GM21825 (cell line): ENCODE measurements at regions not wholly inside any gene's neighbourhood (a gene's known extent, or its start where the extent isn't known, plus 50 kb on each side); places are given as distances from the start of the nearest gene placed in this dataset.
"Not testable (repeated sequence)": the region's sequence is repeated elsewhere in the genome, so short reads cannot be mapped to it uniquely, and the experiment has no call there.

Source experiments
- ATAC-seq: cut with Tn5 transposase; IDR thresholded peaks from one replicate; pipeline ENCODE4 v1.9.1; 2021; ENCODE audit warnings: mild to moderate bottlenecking, moderate library complexity; ENCODE audit not compliant: unreplicated experiment

DNA sequence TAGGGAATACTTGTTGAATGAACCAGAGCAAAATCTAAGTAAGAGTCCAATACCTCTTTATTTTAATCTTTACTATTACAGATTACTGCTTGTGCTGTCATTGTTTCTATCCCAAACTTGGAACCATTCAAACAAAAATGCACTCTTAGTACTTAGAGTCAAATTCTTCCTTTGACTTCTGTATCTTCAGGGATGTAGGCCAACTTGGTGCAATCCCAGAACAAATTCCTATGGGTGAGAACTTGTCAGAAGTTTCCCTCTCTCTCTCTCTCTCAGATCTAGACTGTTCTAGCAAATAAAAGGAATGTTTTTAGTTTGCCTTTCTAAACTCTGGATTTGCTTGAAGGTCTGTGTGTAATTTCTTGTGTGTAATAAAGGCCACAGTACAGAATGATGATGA is 329.0 kb upstream of the TMTC4 start:
- no peak for ATAC-seq

DNA sequence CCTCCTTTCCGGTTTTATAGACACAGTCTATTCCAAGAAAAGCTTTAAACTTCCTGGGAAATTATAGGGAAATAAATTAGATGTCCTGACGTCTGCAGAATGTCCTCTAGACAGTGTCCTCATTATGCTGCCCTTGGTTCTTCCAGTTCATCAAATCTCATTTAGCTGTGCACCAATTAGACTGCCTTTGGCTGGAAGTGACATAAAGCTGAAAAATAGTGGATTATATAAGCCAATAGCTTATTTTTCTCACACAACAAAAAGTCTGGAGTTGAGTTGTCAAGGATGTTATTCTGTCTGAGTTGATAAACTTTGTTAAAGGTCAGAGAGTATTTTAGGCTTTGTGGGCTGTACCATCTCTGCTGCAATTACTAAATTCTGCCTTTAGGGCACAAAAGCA is 314.8 kb upstream of the TMTC4 start:
- no peak for ATAC-seq

DNA sequence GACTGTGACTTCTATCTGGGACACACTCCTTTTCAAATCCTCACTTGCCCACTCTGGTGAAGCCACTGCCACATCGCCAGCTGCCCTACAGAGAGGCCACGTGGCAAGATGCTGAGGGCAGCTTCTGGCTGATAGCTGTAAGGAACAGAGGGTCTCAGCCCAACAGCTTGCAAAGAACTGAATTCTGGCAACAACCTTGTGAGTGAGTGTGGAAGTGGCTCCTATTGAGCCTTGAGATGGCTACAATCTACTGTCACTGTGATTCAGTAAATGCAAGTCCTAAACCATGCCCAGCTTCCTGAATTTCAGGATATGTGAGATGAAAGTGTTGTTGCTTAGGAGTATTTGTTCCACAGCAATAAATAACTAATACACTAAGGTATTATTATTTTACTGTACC is 314.3 kb upstream of the TMTC4 start:
- no peak for ATAC-seq

DNA sequence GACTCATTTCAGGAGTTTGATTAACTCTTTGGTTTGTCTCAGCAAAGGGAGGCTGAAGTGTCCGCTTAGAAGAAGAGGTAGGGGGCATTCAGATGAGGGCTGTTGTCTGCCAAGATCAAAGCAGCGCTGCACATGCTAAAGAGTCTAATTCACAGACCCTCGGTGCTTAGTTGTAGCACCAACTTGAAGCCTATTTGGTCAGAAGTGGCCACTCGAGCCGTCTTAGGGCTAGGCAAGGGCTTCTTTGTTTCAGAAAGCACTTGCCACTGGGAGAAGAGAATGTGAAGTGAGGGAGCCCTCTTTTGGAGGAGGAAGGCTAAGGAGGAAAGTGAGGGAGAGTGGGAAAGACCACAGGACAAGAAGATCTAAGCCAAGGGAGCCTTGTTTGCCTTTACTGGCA is 313.4 kb upstream of the TMTC4 start:
- ATAC-seq: no peak

DNA sequence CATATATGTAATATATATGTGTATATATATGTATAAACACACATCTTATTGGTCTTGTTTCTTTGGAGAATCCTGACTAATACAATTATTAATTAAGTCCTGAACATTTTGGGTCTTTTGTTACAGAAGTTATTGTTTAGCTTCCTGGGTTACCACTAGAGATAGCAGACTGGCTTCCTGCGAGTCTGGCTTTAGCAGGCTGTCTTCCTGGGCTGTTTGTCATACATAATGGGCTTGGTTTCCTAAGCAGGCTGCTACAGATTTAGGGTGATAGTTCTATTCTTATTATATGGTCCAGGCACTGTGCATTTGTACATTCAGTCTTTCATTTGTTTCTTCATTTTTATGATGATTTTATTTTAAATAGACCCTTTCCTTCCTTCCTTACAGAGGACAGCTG is 312.0 kb upstream of the TMTC4 start:
- ATAC-seq: no peak

DNA sequence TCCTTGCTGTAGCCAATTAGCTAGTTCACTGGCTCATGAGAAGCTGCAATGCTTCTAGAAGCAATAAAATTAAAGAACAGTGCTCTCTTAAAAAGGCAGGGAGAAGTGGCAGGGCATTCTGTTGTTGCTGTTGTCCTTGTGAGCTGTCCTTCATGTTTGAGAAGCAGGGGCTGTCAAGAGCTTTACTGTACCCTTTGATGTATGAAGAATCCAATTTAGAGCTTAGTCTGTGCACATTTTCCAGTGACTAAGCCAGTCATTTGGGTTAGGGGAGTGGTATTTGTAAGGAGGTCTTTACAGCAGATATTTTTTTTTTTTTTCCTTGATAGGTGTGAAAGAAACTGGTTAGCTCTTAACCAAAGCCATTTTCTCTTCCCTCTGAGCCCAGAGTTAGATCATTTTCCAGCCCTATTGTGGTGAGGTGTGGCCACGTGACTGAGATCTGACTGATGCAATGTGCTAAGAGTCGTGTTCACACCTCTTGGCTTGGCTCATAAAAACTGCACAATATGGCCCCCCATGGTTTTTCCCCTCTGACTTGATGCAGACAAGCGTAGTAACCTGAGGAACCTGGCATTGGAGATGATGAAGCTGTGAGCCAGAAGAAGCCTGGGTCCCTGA is 309.6 kb upstream of the TMTC4 start:
- no peak for ATAC-seq

DNA sequence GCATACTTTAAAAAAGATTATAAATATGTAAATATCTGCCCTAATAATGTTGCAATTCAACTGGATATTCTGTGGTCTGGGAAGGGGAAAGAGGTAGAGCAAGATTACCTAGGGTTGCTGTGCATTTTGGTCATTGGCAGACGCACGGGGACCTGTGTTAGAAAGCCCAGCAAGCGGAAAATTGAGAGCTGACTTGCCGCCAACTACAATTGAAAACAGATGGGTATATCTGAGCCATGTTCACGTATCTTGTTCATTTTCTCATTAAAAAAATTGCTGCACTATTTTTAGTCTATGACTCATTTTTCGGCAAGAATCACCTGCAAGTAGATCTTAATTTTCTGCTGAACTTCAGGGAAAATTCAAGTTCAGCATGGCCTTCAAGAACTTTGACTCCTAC is 308.5 kb upstream of the TMTC4 start:
- ATAC-seq: no peak

DNA sequence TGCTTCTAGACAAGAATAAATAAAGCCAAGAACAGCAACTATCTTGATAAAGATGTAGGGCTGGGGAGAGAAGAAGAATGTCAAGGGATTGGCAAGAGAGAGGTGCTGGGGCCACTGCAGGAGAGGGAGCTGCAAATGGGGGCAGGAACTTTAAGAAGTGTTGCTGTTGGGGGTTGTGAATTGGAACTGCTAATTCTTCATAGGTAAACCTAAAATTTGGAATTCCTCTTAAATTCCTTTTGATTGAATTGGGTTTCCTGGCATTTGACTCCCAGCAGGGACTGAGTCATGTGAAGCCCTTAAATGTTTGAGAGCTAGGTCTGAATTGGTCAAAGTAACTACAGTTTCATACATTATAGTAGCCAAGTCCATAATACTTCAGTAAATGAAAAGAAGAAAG is 305.6 kb upstream of the TMTC4 start:
- no peak for ATAC-seq

DNA sequence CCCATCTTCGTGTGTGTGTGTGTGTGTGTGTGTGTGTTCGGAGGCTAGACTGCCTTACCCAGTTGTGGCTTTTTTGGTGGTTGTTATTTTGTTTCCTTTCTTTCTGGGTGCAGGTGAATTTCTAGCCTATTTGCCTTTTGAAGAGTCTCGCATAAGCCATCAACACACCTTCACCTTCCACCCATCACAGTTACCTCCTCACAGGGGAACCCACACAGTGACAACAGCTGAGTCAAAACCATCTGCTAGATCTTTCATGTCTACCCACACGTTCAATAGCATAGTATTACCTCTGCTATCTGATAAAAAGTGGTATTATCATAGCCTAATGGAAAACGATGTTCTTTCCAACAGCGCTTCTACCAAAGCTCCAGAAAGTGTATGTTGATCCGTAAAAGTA is 303.2 kb upstream of the TMTC4 start:
- no peak for ATAC-seq

DNA sequence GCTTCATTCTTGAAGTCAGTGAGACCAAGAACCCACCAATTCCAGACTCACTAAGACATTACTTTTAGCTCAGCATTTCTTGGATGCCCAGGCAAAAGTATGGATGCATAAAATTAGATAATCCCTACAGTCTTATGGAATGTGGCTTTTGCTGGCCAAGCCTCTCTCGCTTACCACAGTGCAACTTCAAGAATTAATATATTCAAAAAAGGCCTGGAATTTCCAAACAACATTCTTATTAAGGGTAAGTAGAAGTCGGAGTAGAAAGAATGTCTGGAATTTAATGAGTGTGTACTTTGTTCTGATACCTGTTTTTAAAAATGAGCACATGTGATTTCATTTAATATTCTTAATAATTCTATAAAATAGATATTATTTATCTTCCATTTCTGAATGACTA is 302.4 kb upstream of the TMTC4 start:
- no peak for ATAC-seq

DNA sequence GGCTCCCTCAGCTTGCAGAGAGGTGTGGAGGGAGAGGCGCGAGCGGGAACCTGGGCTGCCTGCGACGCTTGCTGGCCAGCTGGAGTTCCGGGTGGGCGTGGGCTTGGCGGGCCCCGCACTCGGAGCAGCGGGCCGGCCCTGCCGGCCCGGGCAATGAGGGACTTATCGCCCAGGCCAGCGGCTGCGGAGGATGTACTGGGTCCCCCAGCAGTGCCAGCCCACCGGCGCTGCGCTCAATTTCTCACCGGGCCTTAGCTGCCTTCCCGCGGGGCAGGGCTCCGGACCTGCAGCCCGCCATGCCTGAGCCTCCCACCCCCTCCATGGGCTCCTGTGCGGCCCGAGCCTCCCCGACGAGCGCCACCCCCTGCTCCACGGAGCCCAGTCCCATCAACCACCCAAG is 301.1 kb upstream of the TMTC4 start:
- ATAC-seq: not testable (repeated sequence)

DNA sequence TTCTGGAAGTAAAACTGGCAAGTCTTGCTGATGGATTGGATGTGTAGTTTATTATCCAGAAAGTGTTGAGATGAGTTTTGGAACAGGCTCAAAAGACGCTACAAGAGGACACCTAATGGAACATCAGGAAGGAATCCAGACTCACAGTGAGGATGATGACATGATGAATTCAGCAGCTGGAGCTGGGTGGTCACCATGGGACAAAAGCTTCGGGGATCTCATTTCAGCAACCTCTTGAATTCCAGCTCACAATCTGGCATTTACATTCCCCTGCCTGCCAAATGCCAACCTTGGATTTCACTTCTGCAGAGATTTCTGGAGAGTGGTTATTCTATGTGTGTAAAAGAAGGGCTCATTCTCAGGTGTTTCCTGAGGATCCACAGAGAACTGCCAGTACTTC is 288.0 kb upstream of the TMTC4 start:
- no peak for ATAC-seq

DNA sequence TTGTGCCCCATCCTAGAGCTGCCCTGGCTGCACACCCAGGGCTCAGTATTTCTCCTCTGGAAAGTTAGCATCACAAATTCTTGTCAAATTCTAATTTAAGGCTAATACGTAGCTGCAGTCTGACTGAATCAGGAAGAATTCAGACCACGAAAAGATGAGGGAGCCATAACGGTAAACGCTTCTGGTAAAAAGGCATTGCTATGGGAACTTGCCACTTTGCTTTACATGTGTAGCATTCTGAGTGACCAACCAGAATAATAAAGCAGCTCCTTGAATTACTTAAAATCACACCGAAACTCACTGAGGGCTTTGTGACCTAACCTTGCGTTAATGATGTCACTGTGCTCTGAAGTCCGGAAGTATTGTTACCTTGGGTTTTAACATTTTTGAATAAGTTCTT is 286.6 kb upstream of the TMTC4 start:
- ATAC-seq: no peak

DNA sequence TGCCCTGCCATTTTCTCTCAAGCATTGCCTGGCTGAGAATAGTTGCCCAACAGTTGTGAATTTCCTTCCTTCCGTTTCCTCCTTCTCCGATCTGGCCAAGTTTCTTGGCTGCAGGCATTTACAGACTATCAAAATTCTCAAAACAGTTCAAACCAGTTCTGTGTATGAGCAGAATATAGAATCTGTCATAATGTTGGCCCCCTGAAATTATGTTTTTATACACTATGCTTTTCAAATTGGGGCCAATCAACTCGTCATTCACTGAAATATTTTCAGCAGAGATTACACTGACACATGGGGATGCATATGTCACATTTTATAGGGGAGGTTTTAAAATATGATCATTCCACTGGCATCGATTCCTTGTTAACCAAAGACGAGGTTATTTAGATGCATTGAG is 284.2 kb upstream of the TMTC4 start:
- ATAC-seq: no peak

DNA sequence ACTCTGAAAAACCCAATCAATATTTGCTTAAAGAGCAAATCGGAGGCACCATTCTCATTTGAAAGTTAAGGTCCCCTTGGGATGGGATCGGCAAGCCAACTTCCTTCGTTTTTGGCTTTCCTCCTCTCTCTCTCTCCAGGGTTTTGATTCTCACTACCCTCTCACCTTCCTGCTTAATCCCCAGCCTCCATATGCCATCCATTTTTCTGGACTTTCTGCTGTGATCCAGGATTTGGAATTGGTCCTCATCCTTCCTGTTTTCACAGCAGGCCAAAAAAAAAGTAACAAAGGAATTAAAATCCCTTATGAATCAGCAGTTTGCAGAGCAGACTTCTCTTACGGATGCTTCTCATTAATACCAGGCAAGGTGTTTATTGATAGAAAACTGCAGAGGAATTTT is 283.1 kb upstream of the TMTC4 start:
- ATAC-seq: no peak

DNA sequence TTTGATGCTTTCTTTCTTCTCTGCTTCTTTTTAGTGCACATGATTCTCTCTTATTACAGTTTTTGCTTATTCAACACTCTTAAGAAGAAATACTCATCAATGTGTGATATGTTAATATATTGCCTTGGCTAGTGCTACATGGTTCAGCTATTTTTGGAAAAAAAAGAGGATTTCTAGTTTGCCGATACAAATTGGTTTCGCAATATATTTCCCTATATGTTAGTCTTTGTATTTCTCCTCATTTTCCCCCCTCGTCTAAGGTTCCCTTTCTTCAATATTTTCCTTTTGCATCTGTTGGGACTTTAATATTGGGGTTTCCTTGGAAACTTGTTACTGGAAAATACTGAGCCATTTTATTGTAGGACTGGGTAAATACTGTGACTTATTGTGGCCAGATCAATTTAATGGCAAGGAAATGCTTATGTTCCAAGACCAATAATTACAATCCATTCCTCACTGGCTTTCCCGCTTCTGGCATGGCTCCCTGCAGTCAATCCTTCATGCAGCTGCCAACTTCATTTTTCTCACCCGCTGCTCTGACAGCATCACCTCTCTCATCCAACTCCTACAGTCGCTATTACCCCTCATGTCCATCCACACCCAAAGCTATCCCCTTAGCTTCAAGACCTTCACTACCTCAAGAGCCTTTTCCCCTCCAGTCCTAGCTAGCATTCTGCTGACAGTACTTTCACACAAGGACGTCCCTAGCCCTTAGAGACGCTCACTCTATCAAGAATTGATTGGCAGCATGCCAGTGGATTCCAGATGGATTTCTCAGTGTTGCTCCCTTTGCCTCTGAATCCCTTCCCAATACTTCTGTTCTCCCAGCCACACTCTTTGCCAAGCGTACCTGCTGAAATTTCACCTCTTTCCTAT is 280.1 kb upstream of the TMTC4 start:
- no peak for ATAC-seq

DNA sequence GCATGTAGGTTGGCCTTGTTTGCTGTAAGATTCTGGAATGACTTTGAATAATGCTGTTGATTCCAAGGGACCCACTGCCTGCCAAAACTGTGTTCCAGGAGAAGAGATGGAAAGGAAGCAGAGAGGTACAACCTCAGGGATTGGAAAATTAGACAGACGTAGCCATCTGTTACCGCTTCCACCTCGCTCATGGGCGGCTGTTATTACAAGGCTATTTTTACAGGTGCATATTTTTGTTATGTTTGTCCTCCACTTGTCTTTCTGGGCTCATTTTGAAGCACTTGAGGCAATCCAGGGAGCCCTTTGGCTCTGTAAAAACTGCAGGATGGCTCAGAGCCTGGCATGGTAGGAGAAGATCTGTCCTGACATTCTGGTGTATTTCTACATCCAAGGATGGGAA is 276.4 kb upstream of the TMTC4 start:
- ATAC-seq: no peak

DNA sequence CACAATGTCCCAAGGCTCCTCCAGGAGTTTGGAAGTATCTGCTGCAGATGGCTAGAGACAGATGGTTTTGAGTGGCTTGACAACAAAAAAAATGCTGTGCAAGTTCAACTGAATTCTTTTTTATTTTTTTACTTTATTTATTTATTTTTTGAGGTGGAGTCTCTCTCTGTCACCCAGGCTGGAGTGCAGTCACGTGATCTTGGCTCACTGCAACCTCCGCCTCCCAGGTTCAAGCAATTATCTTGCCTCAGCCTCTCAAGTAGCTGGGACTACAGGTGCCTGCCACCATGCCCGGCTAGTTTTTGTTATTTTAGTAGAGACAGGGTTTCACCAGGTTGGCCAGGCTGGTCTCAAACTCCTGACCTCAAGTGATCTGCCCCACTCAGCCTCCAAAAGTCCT is 274.3 kb upstream of the TMTC4 start:
- not testable (repeated sequence) for ATAC-seq

DNA sequence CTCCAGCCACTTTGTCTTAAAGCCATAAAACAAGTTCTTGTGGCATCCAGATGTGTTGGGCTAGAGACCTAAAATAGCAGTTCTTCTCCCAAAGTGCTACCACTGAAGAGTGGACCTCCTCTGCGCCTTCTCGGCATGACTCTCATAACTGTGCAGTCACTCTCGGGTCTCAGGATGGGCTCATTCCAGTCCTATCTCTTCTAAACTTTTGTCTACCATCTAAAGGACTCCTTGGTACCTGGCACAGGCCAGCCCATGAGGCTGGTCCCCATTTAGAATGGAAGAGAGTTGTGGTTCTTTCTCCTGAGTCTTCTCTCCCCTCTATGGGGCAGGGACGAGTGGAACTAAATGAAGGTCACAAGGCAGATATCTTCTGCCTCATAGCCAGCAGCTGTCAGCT is 272.0 kb upstream of the TMTC4 start:
- no peak for ATAC-seq

DNA sequence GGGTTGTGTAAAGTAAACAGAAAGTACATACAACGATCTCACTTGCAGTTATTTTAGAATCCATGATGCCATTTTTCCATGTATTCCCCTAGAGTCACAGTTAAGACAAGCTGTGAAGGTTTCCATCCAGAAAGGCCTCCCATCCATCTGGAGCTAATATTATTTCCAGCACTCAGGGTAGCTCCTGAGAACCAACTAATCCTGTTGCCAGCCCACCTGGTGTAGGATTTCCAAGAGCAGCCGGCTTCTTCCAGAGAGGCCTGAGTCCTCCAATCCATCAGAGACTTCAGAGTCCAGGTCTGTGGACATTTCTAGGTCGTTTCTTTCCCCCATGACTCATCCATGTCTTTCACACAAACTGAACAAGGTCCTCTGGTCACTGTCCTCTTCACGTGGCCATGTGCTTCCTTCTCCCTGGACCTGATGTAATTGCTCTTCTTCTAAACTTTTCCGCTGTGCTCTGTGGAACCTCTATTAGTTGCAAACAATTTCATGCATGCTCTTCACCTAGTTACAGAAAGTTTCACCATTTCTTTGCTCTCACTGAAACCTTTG is 270.3 kb upstream of the TMTC4 start:
- ATAC-seq: no peak

DNA sequence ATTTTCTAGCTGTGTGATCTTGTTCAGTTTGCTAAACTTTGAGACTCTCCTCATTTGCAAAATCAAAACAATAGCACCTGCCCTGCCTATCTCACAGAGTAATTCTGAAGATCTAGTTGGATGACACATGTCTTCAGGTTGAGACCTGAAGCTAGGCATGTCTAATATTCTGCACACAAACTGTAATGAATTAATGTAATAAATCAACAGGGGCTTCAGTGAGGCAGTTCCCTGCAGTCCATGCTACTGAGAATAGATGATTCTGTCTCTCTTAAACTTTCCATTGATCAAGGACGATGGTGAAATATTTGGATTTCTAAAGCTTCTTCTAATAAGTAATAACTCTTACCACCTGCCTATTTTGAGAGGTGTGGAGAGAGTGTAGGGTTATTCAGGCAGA is 268.1 kb upstream of the TMTC4 start:
- ATAC-seq: no peak
